ENCODE measurements at regions not wholly inside any gene's neighbourhood (a gene's known extent, or its start where the extent isn't known, plus 50 kb on each side); places are given as distances from the start of the nearest gene placed in this dataset.

DNA sequence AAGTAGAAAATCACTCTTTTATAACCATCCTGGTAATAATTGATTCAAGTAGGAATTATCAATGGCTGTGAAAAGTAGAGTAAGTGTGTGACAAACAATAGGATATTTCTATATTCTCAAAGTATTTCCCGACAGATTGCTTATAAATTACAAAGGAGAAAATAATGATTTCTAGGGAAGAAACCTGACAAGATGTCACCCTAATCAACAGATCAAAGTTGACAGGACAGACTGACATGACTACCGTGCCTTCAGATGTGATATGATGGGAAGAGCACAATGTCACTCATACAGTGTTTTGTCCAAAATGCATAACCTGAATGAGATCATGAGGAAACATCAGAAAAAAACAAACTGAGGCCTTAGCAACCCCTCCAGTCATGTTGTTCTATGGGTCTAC lies 53.9 kb upstream of the TRIO start:
- ChIA-PET RAD21 (ENCODE audit: unreplicated experiment) (interaction anchor here (0.5 to 0.9 kb wide), 2 partner anchors 75 to 854 kb away, joined by 3 read pairs; no protein-coding TSS in a partner anchor), CTCF (interaction anchor here (1.0 kb wide), 1 partner anchor 14 kb away, joined by 3 read pairs; no protein-coding TSS in a partner anchor)
- no peaks in the 10 kb centered on the region; the same call in 2 of the 3 replicates for H3K9me3 ChIP-seq (replicated peaks; ENCODE audit: control insufficient read depth, insufficient read depth, low read length)

More for the DNA sequence above, 53.9 kb upstream of the TRIO start:
- H3K4me2 ChIP-seq (ENCODE audit: control insufficient read depth, insufficient read depth), result no peak overlapping the region
- in situ Hi-C loops (cut with MboI) (no loop called here), intact Hi-C loops (cut with micrococcal nuclease; ENCODE audit: unreplicated experiment) (no loop called here)
- no peak overlapping the region for H2AFZ ChIP-seq (ENCODE audit: control insufficient read depth, low read depth, low read length)
- ATAC-seq, result no peak
- H3K4me1 ChIP-seq (ENCODE audit: control insufficient read depth, insufficient read depth, low read length), result no peaks in the 10 kb centered on the region
- no peak overlapping the region for H3K27ac ChIP-seq (ENCODE audit: control insufficient read depth, insufficient read depth)
- DNase-seq (ENCODE audit: low read depth, low spot score), result no peak
- peaks cover 0 to 2% of the 10 kb centered on the region in 2 experiments; a peak in 1 of 4 replicates for H3K27me3 ChIP-seq (replicated peaks in 1 of 2; ENCODE audit: control insufficient read depth in 2 of 2, insufficient read depth in 2 of 2, low read length in 1 of 2)
- SMC1A ChIA-PET (ENCODE audit: uncharacterized antibody, unreplicated experiment), result no interaction called here
- TF ChIP-seq, protein P1, sequence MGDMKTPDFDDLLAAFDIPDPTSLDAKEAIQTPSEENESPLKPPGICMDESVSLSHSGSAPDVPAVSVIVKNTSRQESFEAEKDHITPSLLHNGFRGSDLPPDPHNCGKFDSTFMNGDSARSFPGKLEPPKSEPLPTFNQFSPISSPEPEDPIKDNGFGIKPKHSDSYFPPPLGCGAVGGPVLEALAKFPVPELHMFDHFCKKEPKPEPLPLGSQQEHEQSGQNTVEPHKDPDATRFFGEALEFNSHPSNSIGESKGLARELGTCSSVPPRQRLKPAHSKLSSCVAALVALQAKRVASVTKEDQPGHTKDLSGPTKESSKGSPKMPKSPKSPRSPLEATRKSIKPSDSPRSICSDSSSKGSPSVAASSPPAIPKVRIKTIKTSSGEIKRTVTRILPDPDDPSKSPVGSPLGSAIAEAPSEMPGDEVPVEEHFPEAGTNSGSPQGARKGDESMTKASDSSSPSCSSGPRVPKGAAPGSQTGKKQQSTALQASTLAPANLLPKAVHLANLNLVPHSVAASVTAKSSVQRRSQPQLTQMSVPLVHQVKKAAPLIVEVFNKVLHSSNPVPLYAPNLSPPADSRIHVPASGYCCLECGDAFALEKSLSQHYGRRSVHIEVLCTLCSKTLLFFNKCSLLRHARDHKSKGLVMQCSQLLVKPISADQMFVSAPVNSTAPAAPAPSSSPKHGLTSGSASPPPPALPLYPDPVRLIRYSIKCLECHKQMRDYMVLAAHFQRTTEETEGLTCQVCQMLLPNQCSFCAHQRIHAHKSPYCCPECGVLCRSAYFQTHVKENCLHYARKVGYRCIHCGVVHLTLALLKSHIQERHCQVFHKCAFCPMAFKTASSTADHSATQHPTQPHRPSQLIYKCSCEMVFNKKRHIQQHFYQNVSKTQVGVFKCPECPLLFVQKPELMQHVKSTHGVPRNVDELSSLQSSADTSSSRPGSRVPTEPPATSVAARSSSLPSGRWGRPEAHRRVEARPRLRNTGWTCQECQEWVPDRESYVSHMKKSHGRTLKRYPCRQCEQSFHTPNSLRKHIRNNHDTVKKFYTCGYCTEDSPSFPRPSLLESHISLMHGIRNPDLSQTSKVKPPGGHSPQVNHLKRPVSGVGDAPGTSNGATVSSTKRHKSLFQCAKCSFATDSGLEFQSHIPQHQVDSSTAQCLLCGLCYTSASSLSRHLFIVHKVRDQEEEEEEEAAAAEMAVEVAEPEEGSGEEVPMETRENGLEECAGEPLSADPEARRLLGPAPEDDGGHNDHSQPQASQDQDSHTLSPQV (IDR thresholded peaks at IDR 0.05), result no peak
- TF ChIP-seq CBFB (IDR thresholded peaks at IDR 0.05; ENCODE audit: low read depth) (no peak), ETV6 (conservative IDR thresholded peaks at IDR 0.05 in 1 of 2, IDR thresholded peaks at IDR 0.05 in 1 of 2; ENCODE audit: borderline replicate concordance in 1 of 2, low read depth in 1 of 2) (no peak), ESRRA (IDR thresholded peaks at IDR 0.05; ENCODE audit: low read length) (no peak), CHD2 (IDR thresholded peaks at IDR 0.05; ENCODE audit: borderline replicate concordance, low read depth, low read length) (no peak), STAT3 (IDR thresholded peaks at IDR 0.05; ENCODE audit: low read depth, low read length) (no peak)
- TF ChIP-seq, protein P2, sequence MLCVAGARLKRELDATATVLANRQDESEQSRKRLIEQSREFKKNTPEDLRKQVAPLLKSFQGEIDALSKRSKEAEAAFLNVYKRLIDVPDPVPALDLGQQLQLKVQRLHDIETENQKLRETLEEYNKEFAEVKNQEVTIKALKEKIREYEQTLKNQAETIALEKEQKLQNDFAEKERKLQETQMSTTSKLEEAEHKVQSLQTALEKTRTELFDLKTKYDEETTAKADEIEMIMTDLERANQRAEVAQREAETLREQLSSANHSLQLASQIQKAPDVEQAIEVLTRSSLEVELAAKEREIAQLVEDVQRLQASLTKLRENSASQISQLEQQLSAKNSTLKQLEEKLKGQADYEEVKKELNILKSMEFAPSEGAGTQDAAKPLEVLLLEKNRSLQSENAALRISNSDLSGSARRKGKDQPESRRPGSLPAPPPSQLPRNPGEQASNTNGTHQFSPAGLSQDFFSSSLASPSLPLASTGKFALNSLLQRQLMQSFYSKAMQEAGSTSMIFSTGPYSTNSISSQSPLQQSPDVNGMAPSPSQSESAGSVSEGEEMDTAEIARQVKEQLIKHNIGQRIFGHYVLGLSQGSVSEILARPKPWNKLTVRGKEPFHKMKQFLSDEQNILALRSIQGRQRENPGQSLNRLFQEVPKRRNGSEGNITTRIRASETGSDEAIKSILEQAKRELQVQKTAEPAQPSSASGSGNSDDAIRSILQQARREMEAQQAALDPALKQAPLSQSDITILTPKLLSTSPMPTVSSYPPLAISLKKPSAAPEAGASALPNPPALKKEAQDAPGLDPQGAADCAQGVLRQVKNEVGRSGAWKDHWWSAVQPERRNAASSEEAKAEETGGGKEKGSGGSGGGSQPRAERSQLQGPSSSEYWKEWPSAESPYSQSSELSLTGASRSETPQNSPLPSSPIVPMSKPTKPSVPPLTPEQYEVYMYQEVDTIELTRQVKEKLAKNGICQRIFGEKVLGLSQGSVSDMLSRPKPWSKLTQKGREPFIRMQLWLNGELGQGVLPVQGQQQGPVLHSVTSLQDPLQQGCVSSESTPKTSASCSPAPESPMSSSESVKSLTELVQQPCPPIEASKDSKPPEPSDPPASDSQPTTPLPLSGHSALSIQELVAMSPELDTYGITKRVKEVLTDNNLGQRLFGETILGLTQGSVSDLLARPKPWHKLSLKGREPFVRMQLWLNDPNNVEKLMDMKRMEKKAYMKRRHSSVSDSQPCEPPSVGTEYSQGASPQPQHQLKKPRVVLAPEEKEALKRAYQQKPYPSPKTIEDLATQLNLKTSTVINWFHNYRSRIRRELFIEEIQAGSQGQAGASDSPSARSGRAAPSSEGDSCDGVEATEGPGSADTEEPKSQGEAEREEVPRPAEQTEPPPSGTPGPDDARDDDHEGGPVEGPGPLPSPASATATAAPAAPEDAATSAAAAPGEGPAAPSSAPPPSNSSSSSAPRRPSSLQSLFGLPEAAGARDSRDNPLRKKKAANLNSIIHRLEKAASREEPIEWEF (IDR thresholded peaks at IDR 0.05; ENCODE audit: insufficient replicate concordance, low read depth, low read length), result no peak
- H4K20me1 ChIP-seq (ENCODE audit: control insufficient read depth, insufficient read depth), result no peaks in the 10 kb centered on the region
- POLR2A ChIA-PET, result no interaction called here
- no peak overlapping the region for H3K4me3 ChIP-seq
- 78% methylated on average over 2 of the region's 2 CpGs for WGBS (ENCODE audit: insufficient coverage, insufficient replicate concordance, low lambda C conversion rate, missing lambda C conversion rate)
- BruUV-seq (replicated peaks), result no TSS peak
- H3K36me3 ChIP-seq (ENCODE audit: control insufficient read depth in 2 of 2, insufficient read depth in 2 of 2, low read length in 1 of 2), result no peaks in the 10 kb centered on the region
- H3K9ac ChIP-seq (ENCODE audit: control insufficient read depth, insufficient read depth, low read length), result no peak overlapping the region
- no peaks in the 10 kb centered on the region for H3K79me2 ChIP-seq (ENCODE audit: control insufficient read depth, insufficient read depth, low read length)
- FAIRE-seq, result no peak
